NCI-H345 treated with DMSO at 0.1 percent for 48 hours (cell line): ENCODE measurements at regions not wholly inside any gene's neighbourhood (a gene's known extent, or its start where the extent isn't known, plus 50 kb on each side); places are given as distances from the start of the nearest gene placed in this dataset.

ENCODE experiments used
- DNase-seq: peaks from one replicate; lab custom pipeline; 2025; ENCODE audit not compliant: unreplicated experiment; lab: John Stamatoyannopoulos, UW

- DNase-seq: no peak
Measured at GRCh38 chr9:7246917-7247522, 489.2 kb downstream of the KDM4C start.

GRCh38 chr9:7245976-7246580, 488.3 kb downstream of the KDM4C start:
- no peak for DNase-seq

- no peak for DNase-seq
Measured at GRCh38 chr9:7243838-7244237, 486.1 kb downstream of the KDM4C start.

GRCh38 chr9:7242126-7242525, 484.4 kb downstream of the KDM4C start:
- no peak for DNase-seq

- no peak for DNase-seq
Measured at GRCh38 chr9:7241694-7242093, 483.9 kb downstream of the KDM4C start.

- DNase-seq: no peak
Measured at GRCh38 chr9:7240569-7241311, 483.0 kb downstream of the KDM4C start.

GRCh38 chr9:7239708-7240107, 481.9 kb downstream of the KDM4C start:
- no peak for DNase-seq

- no peak for DNase-seq
Measured at GRCh38 chr9:7238247-7238637, 480.5 kb downstream of the KDM4C start.

GRCh38 chr9:7237473-7238246, 479.9 kb downstream of the KDM4C start:
- DNase-seq: peak; percentile 58

- DNase-seq: no peak
Measured at GRCh38 chr9:7236186-7236585, 478.4 kb downstream of the KDM4C start.

GRCh38 chr9:7234144-7234543, 476.4 kb downstream of the KDM4C start:
- no peak for DNase-seq

GRCh38 chr9:7229571-7229970, 471.8 kb downstream of the KDM4C start:
- DNase-seq: no peak

GRCh38 chr9:7228726-7229125, 471.0 kb downstream of the KDM4C start:
- no peak for DNase-seq

- DNase-seq: no peak
Measured at GRCh38 chr9:7227951-7228350, 470.2 kb downstream of the KDM4C start.

- DNase-seq: no peak
Measured at GRCh38 chr9:7226007-7226640, 468.4 kb downstream of the KDM4C start.
